Adipocyte (in vitro differentiated cells): ENCODE measurements at regions not wholly inside any gene's neighbourhood (a gene's known extent, or its start where the extent isn't known, plus 50 kb on each side); places are given as distances from the start of the nearest gene placed in this dataset.

ENCODE experiments used
- DNase-seq: peaks from one replicate; pipeline ENCODE4 v3.0.0-alpha.2; 2015; ENCODE audit warnings: low read depth
- H3K27me3 ChIP-seq: replicated peaks from 2 replicates; pipeline ENCODE4 v1.7.0; 2013; ENCODE audit warnings: mild to moderate bottlenecking, low read length, moderate library complexity; ENCODE audit not compliant: control insufficient read depth, insufficient read depth
- H3K36me3 ChIP-seq: 2 replicates; pipeline ENCODE4 v1.7.0; 2013; ENCODE audit warnings: low read length, mild to moderate bottlenecking, moderate library complexity; ENCODE audit not compliant: control insufficient read depth, insufficient read depth, severe bottlenecking
- H3K4me1 ChIP-seq: 2 replicates; pipeline ENCODE4 v1.7.0; 2013; ENCODE audit warnings: mild to moderate bottlenecking, low read length, moderate library complexity; ENCODE audit not compliant: control insufficient read depth, insufficient read depth
- H3K4me3 ChIP-seq: 2 replicates; pipeline ENCODE4 v1.7.0; 2013; ENCODE audit warnings: mild to moderate bottlenecking, low read length, moderate library complexity
- H3K9ac ChIP-seq: 2 replicates; pipeline ENCODE4 v1.7.0; 2013; ENCODE audit warnings: mild to moderate bottlenecking, low read length, moderate library complexity
- H3K9me3 ChIP-seq: 2 replicates; pipeline ENCODE4 v1.7.0; 2013; ENCODE audit warnings: mild to moderate bottlenecking, low read length, moderate library complexity; ENCODE audit not compliant: control insufficient read depth

DNA sequence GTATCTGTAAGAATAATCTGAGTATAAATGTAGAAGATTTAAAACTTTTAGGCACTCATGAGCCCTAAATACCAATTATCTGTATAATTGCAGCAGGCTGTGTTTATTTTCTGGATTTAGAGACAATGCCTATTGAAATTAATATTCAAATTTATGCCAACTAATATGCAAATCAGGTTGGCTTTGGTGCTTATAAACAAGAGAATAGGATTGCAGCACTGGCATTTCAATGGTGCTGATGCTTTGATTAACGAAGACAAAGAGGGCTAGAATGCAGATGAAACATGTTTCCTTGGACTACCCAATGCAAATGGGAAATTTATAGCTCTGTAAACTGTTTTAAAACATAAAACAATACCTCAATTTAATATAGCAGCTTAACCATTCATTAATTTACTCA is 70.7 kb upstream of the GATB start:
- Histone ChIP-seq H3K4me1 (peaks cover 26% of the 10 kb centered on the region), H3K27me3 (no peaks in the 10 kb centered on the region), H3K9me3 (peaks cover under 1% of the 10 kb centered on the region), H3K4me3 (no peak overlapping the region), H3K9ac (no peak overlapping the region), H3K36me3 (no peaks in the 10 kb centered on the region)
- no peak for DNase-seq

DNA sequence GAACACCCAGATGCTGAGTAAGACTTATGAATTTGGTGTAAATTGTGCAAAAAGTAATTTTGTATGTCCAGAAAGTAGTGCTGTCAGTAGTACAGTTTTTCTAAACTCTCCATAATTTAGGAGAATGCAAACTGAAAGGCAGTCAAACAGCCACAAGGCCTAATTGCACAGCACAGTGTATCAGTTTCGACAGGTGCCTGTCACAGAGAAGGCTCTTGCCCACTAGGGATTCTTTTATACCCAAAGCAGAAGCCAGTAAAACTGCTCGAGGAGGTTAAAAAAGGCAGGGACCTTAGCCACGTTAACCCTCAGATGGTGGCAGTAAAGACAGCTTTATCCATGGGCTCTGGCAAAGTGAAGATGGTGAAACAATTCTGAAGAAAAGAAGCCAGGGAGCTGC is 69.4 kb upstream of the GATB start:
- peaks cover 11% of the 10 kb centered on the region for H3K9me3 ChIP-seq
- H3K4me1 ChIP-seq: peaks cover 19% of the 10 kb centered on the region
- no peak overlapping the region for H3K4me3 ChIP-seq
- no peak for DNase-seq
- H3K36me3 ChIP-seq: no peaks in the 10 kb centered on the region
- no peaks in the 10 kb centered on the region for H3K27me3 ChIP-seq
- H3K9ac ChIP-seq: no peak overlapping the region

- Histone ChIP-seq H3K9me3 (peaks cover 11% of the 10 kb centered on the region), H3K9ac (no peak overlapping the region), H3K4me3 (no peak overlapping the region), H3K4me1 (peaks cover 14% of the 10 kb centered on the region), H3K36me3 (no peaks in the 10 kb centered on the region), H3K27me3 (no peaks in the 10 kb centered on the region)
- no peak for DNase-seq
Measured at GRCh38 chr4:151829309-151829708, 68.5 kb upstream of the GATB start.

- Histone ChIP-seq H3K27me3 (no peaks in the 10 kb centered on the region), H3K9ac (no peak overlapping the region), H3K4me1 (no peaks in the 10 kb centered on the region), H3K9me3 (peaks cover 11% of the 10 kb centered on the region), H3K4me3 (no peak overlapping the region), H3K36me3 (no peaks in the 10 kb centered on the region)
- DNase-seq: no peak
Measured at GRCh38 chr4:151824656-151825055, 63.8 kb upstream of the GATB start.

GRCh38 chr4:151822331-151822730 is 61.5 kb upstream of the GATB start:
- Histone ChIP-seq H3K36me3 (no peaks in the 10 kb centered on the region), H3K4me3 (no peak overlapping the region), H3K4me1 (no peaks in the 10 kb centered on the region), H3K9me3 (peaks cover 11% of the 10 kb centered on the region), H3K27me3 (no peaks in the 10 kb centered on the region), H3K9ac (no peak overlapping the region)
- no peak for DNase-seq

GRCh38 chr4:151820004-151820403 is 59.2 kb upstream of the GATB start:
- no peak overlapping the region for H3K4me3 ChIP-seq
- no peaks in the 10 kb centered on the region for H3K27me3 ChIP-seq
- H3K36me3 ChIP-seq: no peaks in the 10 kb centered on the region
- no peaks in the 10 kb centered on the region for H3K9me3 ChIP-seq
- no peak for DNase-seq
- H3K9ac ChIP-seq: no peak overlapping the region
- H3K4me1 ChIP-seq: no peaks in the 10 kb centered on the region

DNA sequence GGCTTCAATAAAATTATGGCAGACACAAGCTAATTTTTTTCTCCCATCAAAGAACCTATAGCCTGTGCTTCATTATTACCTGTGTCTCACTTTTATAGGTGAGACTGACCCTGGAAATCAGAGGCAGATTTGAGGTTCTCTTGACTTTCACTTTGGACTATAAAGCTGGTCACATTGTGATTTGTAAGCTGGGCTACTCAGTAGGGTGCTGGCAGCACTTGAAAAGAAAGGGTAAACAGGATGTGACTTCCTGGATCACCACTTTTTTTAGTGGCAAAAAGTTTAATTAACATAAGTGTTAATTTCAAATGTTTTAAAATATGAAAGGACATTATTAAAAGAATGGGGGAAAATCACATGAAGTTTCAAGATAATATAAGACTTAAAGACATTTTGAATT is 50.6 kb upstream of the GATB start:
- no peak for DNase-seq
- Histone ChIP-seq H3K4me1 (peaks cover 12% of the 10 kb centered on the region), H3K27me3 (no peaks in the 10 kb centered on the region), H3K9ac (no peak overlapping the region), H3K36me3 (no peaks in the 10 kb centered on the region), H3K4me3 (no peak overlapping the region), H3K9me3 (peaks cover 4% of the 10 kb centered on the region)
